Uterus (tissue), 3 donors: ENCODE measurements at regions not wholly inside any gene's neighbourhood (a gene's known extent, or its start where the extent isn't known, plus 50 kb on each side); places are given as distances from the start of the nearest gene placed in this dataset.

Experiments used
- DNase-seq, 2 donors: peaks; one replicate each; pipeline ENCODE4 v3.0.0-alpha.2; 2019 to 2020
- H3K27ac ChIP-seq, 2 donors: fragments of 200-600 bp; sonication (generic); 1 replicate in 1 of 2; 2 replicates in 1 of 2; pipeline ENCODE4 v1.5.1; 2016 to 2018
- H3K27me3 ChIP-seq, 2 donors: fragments of 200-600 bp; sonication (generic); one replicate each; pipeline ENCODE4 v1.5.1; 2018 to 2019; ENCODE audit warnings: control low read depth in 1 of 2
- H3K36me3 ChIP-seq, 2 donors: fragments of 200-600 bp; sonication (generic); one replicate each; pipeline ENCODE4 v1.5.1; 2019; ENCODE audit warnings: control low read depth in 1 of 2
- H3K4me1 ChIP-seq, 2 donors: fragments of 200-600 bp; sonication (generic); one replicate each; pipeline ENCODE4 v1.5.1; 2018 to 2019; ENCODE audit warnings: control low read depth in 1 of 2
- H3K4me3 ChIP-seq, 2 donors: fragments of 200-600 bp; sonication (generic); 1 replicate in 1 of 2; 2 replicates in 1 of 2; pipeline ENCODE4 v1.5.1; 2018 to 2019; ENCODE audit warnings: mild to moderate bottlenecking in 1 of 2
- H3K9me3 ChIP-seq, 2 donors: fragments of 200-600 bp; sonication (generic); one replicate each; pipeline ENCODE4 v1.5.1; 2019; ENCODE audit warnings: control low read depth in 1 of 2
- POLR2A ChIP-seq, 2 donors: fragments of 450-650 bp; IDR thresholded peaks; one replicate each; pipeline ENCODE4 v1.6.1; 2016; ENCODE audit warnings: antibody characterized with exemption in 2 of 2, mild to moderate bottlenecking in 1 of 2, moderate library complexity in 1 of 2
- intact Hi-C: fragments of 100-400 bp; cut with DNase I; formaldehyde crosslinking; loops from one replicate; pipeline ENCODE4 v1.15.1; 2023; ENCODE audit warnings: low total_unique reads
- TF ChIP-seq, protein P1 (sequence below), 4 experiments: fragments of 200-600 bp in 2 of 4; fragments of 450-650 bp in 2 of 4; sonication (generic) in 2 of 4; IDR thresholded peaks; one replicate each; pipeline ENCODE4 v1.5.1; 2016 to 2019; ENCODE audit warnings: antibody characterized with exemption in 4 of 4, mild to moderate bottlenecking in 2 of 4, moderate library complexity in 1 of 4
- donor health status: DM: yes; HTN: yes; CAD: no.

GRCh38 chr10:71078454-71079145 is 133.8 kb upstream of the UNC5B start:
- Histone ChIP-seq H3K4me3 (no peak overlapping the region), H3K36me3 (no peaks in the 10 kb centered on the region), H3K27me3 (no peaks in the 10 kb centered on the region), H3K4me1 (no peaks in the 10 kb centered on the region), H3K27ac (no peak overlapping the region), H3K9me3 (no peaks in the 10 kb centered on the region)
- DNase-seq = no peak
- intact Hi-C loops = no loop called here
- TF ChIP-seq POLR2A (IDR thresholded peaks at IDR 0.05) = no peak
- TF ChIP-seq, protein P1, sequence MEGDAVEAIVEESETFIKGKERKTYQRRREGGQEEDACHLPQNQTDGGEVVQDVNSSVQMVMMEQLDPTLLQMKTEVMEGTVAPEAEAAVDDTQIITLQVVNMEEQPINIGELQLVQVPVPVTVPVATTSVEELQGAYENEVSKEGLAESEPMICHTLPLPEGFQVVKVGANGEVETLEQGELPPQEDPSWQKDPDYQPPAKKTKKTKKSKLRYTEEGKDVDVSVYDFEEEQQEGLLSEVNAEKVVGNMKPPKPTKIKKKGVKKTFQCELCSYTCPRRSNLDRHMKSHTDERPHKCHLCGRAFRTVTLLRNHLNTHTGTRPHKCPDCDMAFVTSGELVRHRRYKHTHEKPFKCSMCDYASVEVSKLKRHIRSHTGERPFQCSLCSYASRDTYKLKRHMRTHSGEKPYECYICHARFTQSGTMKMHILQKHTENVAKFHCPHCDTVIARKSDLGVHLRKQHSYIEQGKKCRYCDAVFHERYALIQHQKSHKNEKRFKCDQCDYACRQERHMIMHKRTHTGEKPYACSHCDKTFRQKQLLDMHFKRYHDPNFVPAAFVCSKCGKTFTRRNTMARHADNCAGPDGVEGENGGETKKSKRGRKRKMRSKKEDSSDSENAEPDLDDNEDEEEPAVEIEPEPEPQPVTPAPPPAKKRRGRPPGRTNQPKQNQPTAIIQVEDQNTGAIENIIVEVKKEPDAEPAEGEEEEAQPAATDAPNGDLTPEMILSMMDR (IDR thresholded peaks at IDR 0.05) = no peak

GRCh38 chr10:71079761-71080380 is 132.5 kb upstream of the UNC5B start:
- DNase-seq = no peak

GRCh38 chr10:71080381-71081228 is 131.8 kb upstream of the UNC5B start:
- TF ChIP-seq, protein P1 (IDR thresholded peaks at IDR 0.05) = no peak
- TF ChIP-seq POLR2A (IDR thresholded peaks at IDR 0.05) = no peak
- no peak for DNase-seq
- intact Hi-C loops = no loop called here

More at GRCh38 chr10:71079761-71080380, 132.5 kb upstream of the UNC5B start:
- no peaks in the 10 kb centered on the region for H3K27me3 ChIP-seq
- no peaks in the 10 kb centered on the region for H3K36me3 ChIP-seq
- H3K4me1 ChIP-seq = no peaks in the 10 kb centered on the region
- TF ChIP-seq, protein P1 (IDR thresholded peaks at IDR 0.05) = no peak
- no peak for TF ChIP-seq POLR2A (IDR thresholded peaks at IDR 0.05)
- H3K4me3 ChIP-seq = no peak overlapping the region
- H3K9me3 ChIP-seq = no peaks in the 10 kb centered on the region
- intact Hi-C loops = no loop called here
- no peak overlapping the region for H3K27ac ChIP-seq

DNA sequence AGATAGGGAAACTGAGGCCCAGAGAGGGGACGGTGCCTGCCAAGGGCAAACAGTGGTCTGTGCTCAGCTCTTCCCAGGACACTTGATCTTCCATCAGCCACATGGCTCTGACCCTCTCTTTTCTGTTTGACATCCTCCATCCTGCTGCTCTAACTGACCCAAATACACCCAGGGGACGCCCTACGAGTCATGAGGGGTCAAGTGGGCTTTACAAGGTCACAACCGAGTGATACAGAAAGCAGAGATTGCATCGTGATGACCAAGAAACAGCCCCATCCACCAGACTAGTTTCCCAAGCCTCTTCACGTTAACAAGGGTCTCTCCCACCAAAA is 131.2 kb upstream of the UNC5B start:
- intact Hi-C loops = no loop called here
- Histone ChIP-seq H3K27ac (no peak overlapping the region), H3K4me1 (no peaks in the 10 kb centered on the region), H3K36me3 (no peaks in the 10 kb centered on the region), H3K27me3 (no peaks in the 10 kb centered on the region), H3K4me3 (no peak overlapping the region), H3K9me3 (no peaks in the 10 kb centered on the region)
- no peak for TF ChIP-seq POLR2A (IDR thresholded peaks at IDR 0.05)
- TF ChIP-seq, protein P1 (IDR thresholded peaks at IDR 0.05) = no peak
- no peak for DNase-seq

More at GRCh38 chr10:71080381-71081228, 131.8 kb upstream of the UNC5B start:
- Histone ChIP-seq H3K27ac (no peak overlapping the region), H3K27me3 (no peaks in the 10 kb centered on the region), H3K4me3 (no peak overlapping the region), H3K36me3 (no peaks in the 10 kb centered on the region), H3K9me3 (no peaks in the 10 kb centered on the region), H3K4me1 (no peaks in the 10 kb centered on the region)

DNA sequence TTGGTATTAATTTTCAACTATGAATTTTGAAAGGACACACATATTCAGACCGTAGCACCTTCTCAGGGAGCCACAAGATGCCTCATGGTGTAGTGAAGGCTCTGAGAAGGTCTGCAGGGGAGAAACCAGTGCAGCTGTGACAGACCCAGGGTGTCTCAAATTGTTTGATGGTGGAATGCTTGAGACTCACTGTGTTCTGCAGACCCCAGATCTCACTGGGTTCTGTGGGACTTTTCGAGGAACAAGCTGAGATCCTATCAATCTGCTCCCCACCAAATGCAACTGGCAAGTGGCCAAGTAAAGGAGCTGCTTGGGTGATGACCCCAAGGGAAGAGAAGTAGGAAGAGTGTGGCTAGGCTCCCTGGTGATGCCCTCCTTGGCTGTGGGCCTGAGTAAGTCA is 130.5 kb upstream of the UNC5B start:
- H3K4me3 ChIP-seq = no peak overlapping the region
- no peak for DNase-seq

More for the DNA sequence above, 130.5 kb upstream of the UNC5B start:
- no peak for TF ChIP-seq POLR2A (IDR thresholded peaks at IDR 0.05)
- TF ChIP-seq, protein P1 (IDR thresholded peaks at IDR 0.05) = no peak
- Histone ChIP-seq H3K9me3 (no peaks in the 10 kb centered on the region), H3K36me3 (no peaks in the 10 kb centered on the region), H3K27ac (no peak overlapping the region), H3K27me3 (no peaks in the 10 kb centered on the region), H3K4me1 (no peaks in the 10 kb centered on the region)
- intact Hi-C loops = no loop called here
